H9 (cell line): ENCODE measurements at regions not wholly inside any gene's neighbourhood (a gene's known extent, or its start where the extent isn't known, plus 50 kb on each side); places are given as distances from the start of the nearest gene placed in this dataset.

Source experiments
- DNase-seq: peaks from one replicate; pipeline ENCODE4 v3.0.0-alpha.2; 2017
- H2AFZ ChIP-seq: one replicate; pipeline ENCODE4 v1.6.1; 2013; ENCODE audit warnings: mild to moderate bottlenecking, low read length, control low read depth, moderate library complexity
- H2AK5ac ChIP-seq: 2 replicates; pipeline ENCODE4 v1.6.1; 2013; ENCODE audit warnings: low read length, control low read depth, mixed read lengths; ENCODE audit not compliant: insufficient read length
- H2BK120ac ChIP-seq: one replicate; pipeline ENCODE4 v1.6.1; 2013; ENCODE audit warnings: low read depth, mild to moderate bottlenecking, low read length, control low read depth, inconsistent platforms; ENCODE audit not compliant: poor library complexity, severe bottlenecking
- H2BK12ac ChIP-seq: 2 replicates; pipeline ENCODE4 v1.6.1; 2013; ENCODE audit warnings: low read length, control low read depth, mixed read lengths, low read depth; ENCODE audit not compliant: insufficient read length
- H2BK15ac ChIP-seq: 2 replicates; pipeline ENCODE4 v1.6.1; 2013; ENCODE audit warnings: low read depth, low read length, control low read depth
- H2BK20ac ChIP-seq: one replicate; pipeline ENCODE4 v1.6.1; 2013; ENCODE audit warnings: low read depth, mild to moderate bottlenecking, low read length, control low read depth, inconsistent platforms; ENCODE audit not compliant: poor library complexity, severe bottlenecking
- H2BK5ac ChIP-seq: 2 replicates; pipeline ENCODE4 v1.6.1; 2013; ENCODE audit warnings: low read length, control low read depth, mixed read lengths; ENCODE audit not compliant: insufficient read length
- H3K14ac ChIP-seq: 2 replicates; pipeline ENCODE4 v1.6.1; 2013; ENCODE audit warnings: low read length, control low read depth; ENCODE audit not compliant: insufficient read depth
- H3K18ac ChIP-seq: 2 replicates; pipeline ENCODE4 v1.6.1; 2013; ENCODE audit warnings: low read depth, mild to moderate bottlenecking, mixed read lengths, low read length, control low read depth; ENCODE audit not compliant: insufficient read length
- H3K23ac ChIP-seq: 2 replicates; pipeline ENCODE4 v1.6.1; 2013; ENCODE audit warnings: low read length, control low read depth, mixed read lengths, low read depth; ENCODE audit not compliant: insufficient read length
- H3K23me2 ChIP-seq: 2 replicates; pipeline ENCODE4 v1.6.1; 2013; ENCODE audit warnings: low read depth, mild to moderate bottlenecking, mixed read lengths, low read length, control low read depth; ENCODE audit not compliant: insufficient read length, poor library complexity, severe bottlenecking
- H3K27ac ChIP-seq: 2 replicates; pipeline ENCODE4 v1.5.1; 2013; ENCODE audit warnings: low read length, control low read depth, mixed read lengths, low read depth; ENCODE audit not compliant: insufficient read length
- H3K27me3 ChIP-seq: 2 replicates; pipeline ENCODE4 v1.6.1; 2013; ENCODE audit warnings: low read length, control low read depth, inconsistent platforms; ENCODE audit not compliant: insufficient read depth
- H3K4ac ChIP-seq: 2 replicates; pipeline ENCODE4 v1.6.1; 2013; ENCODE audit warnings: low read depth, mild to moderate bottlenecking, control low read depth, inconsistent platforms, low read length, moderate library complexity
- H3K4me1 ChIP-seq: 2 replicates; pipeline ENCODE4 v1.6.1; 2013; ENCODE audit warnings: low read length, control low read depth, inconsistent platforms; ENCODE audit not compliant: insufficient read depth
- H3K4me2 ChIP-seq: 2 replicates; pipeline ENCODE4 v1.6.1; 2013; ENCODE audit warnings: low read length, control low read depth, mixed read lengths; ENCODE audit not compliant: insufficient read length, insufficient read depth
- H3K56ac ChIP-seq: 2 replicates; pipeline ENCODE4 v1.6.1; 2013; ENCODE audit warnings: low read depth, mild to moderate bottlenecking, mixed read lengths, low read length, control low read depth; ENCODE audit not compliant: insufficient read length
- H3K79me1 ChIP-seq: 2 replicates; pipeline ENCODE4 v1.6.1; 2013; ENCODE audit warnings: low read depth, mild to moderate bottlenecking, moderate library complexity, low read length, control low read depth, inconsistent platforms; ENCODE audit not compliant: insufficient read depth, poor library complexity, severe bottlenecking
- H3K79me2 ChIP-seq: 2 replicates; pipeline ENCODE4 v1.6.1; 2013; ENCODE audit warnings: low read length, control low read depth, inconsistent platforms; ENCODE audit not compliant: insufficient read depth
- H3K9ac ChIP-seq: 2 replicates; pipeline ENCODE4 v1.6.1; 2013; ENCODE audit warnings: low read length, control low read depth, mixed read lengths; ENCODE audit not compliant: insufficient read length; ENCODE audit errors: extremely low read depth
- H3K9me3 ChIP-seq: one replicate; pipeline ENCODE4 v1.6.1; 2013; ENCODE audit warnings: low read depth, low read length, inconsistent platforms; ENCODE audit not compliant: control insufficient read depth
- H3T11ph ChIP-seq: one replicate; pipeline ENCODE4 v1.6.1; 2013; ENCODE audit warnings: mild to moderate bottlenecking, low read length, control low read depth, inconsistent platforms
- H4K20me1 ChIP-seq: one replicate; pipeline ENCODE4 v1.6.1; 2013; ENCODE audit not compliant: control insufficient read depth, insufficient read length, insufficient read depth
- H4K5ac ChIP-seq: 2 replicates; pipeline ENCODE4 v1.6.1; 2013; ENCODE audit warnings: low read depth, mild to moderate bottlenecking, mixed read lengths, low read length, control low read depth; ENCODE audit not compliant: insufficient read length
- H4K8ac ChIP-seq: replicated peaks from 2 replicates; pipeline ENCODE4 v1.6.1; 2013; ENCODE audit warnings: low read length, control low read depth, mixed read lengths, low read depth; ENCODE audit not compliant: insufficient read length
- H4K91ac ChIP-seq: 2 replicates; pipeline ENCODE4 v1.6.1; 2013; ENCODE audit warnings: low read depth, mild to moderate bottlenecking, moderate library complexity, mixed read lengths, low read length, control low read depth; ENCODE audit not compliant: insufficient read length
- H3K27ac Mint-ChIP-seq, 3 experiments: 2 replicates in 2 of 3; 3 replicates in 1 of 3; pipeline ENCODE4 v1.8.0; 2020 to 2021; ENCODE audit warnings: mixed read lengths in 3 of 3, mild to moderate bottlenecking in 1 of 3, moderate library complexity in 1 of 3
- H3K27me3 Mint-ChIP-seq: 2 replicates; pipeline ENCODE4 v1.8.0; 2021; ENCODE audit warnings: low read depth, mild to moderate bottlenecking, moderate library complexity, mixed read lengths
- H3K36me3 Mint-ChIP-seq, 3 experiments: 2 replicates in 2 of 3; 3 replicates in 1 of 3; pipeline ENCODE4 v1.8.0; 2020 to 2021; ENCODE audit warnings: low read depth in 3 of 3, mixed read lengths in 3 of 3; ENCODE audit not compliant: insufficient read depth in 1 of 3
- H3K4me1 Mint-ChIP-seq, 2 experiments: 2 replicates each; pipeline ENCODE4 v1.8.0; 2020; ENCODE audit warnings: mixed read lengths in 2 of 2
- H3K4me3 Mint-ChIP-seq, 2 experiments: 2 replicates in 1 of 2; 3 replicates in 1 of 2; pipeline ENCODE4 v1.8.0; 2020 to 2021; ENCODE audit warnings: mild to moderate bottlenecking in 2 of 2, mixed read lengths in 2 of 2, moderate library complexity in 1 of 2
- H3K9me3 Mint-ChIP-seq, 2 experiments: 2 replicates in 1 of 2; 3 replicates in 1 of 2; pipeline ENCODE4 v1.8.0; 2020; ENCODE audit warnings: mild to moderate bottlenecking in 2 of 2, mixed read lengths in 2 of 2, moderate library complexity in 1 of 2
- CTCF ChIP-seq: fragments of 200-600 bp; sonication (generic); conservative IDR thresholded peaks from 3 replicates; pipeline ENCODE4 v1.8.0; 2021; ENCODE audit warnings: antibody characterized with exemption, mild to moderate bottlenecking
- WGBS: extraction: QIAGEN DNeasy Blood & Tissue Kit; methylation state at CpG from one replicate; pipeline ENCODE4 v1.1.7; 2013; ENCODE audit warnings: missing lambda C conversion rate, low lambda C conversion rate, mixed read lengths; ENCODE audit not compliant: insufficient read length; ENCODE audit errors: extremely low coverage; 5-methylcytosine and 5-hydroxymethylcytosine counted together

GRCh38 chr13:90070362-90070761, 1277.1 kb upstream of the MIR17HG start:
- Histone ChIP-seq H3K9me3 (no peaks in the 10 kb centered on the region), H3K56ac (no peak overlapping the region), H4K20me1 (no peaks in the 10 kb centered on the region), H3K23me2 (no peaks in the 10 kb centered on the region), H3K23ac (no peak overlapping the region), H4K91ac (no peak overlapping the region), H2BK120ac (no peak overlapping the region), H2BK15ac (no peak overlapping the region), H2AFZ (no peak overlapping the region), H3K27me3 (no peaks in the 10 kb centered on the region), H3K4ac (no peak overlapping the region), H3K14ac (no peak overlapping the region), H3K79me2 (no peaks in the 10 kb centered on the region), H3K9ac (no peak overlapping the region), H3K79me1 (no peaks in the 10 kb centered on the region), H4K8ac (no peak overlapping the region), H3K4me1 (no peaks in the 10 kb centered on the region), H3K27ac (no peak overlapping the region), H3K4me2 (no peak overlapping the region), H3K18ac (no peak overlapping the region), H4K5ac (no peak overlapping the region), H2AK5ac (no peak overlapping the region), H2BK12ac (no peak overlapping the region), H2BK5ac (no peak overlapping the region), H2BK20ac (no peak overlapping the region), H3T11ph (no peak overlapping the region)
- Mint-ChIP-seq H3K36me3 (no peaks in the 10 kb centered on the region), H3K27me3 (no peaks in the 10 kb centered on the region), H3K4me3 (no peak overlapping the region), H3K9me3 (no peaks in the 10 kb centered on the region), H3K27ac (no peak overlapping the region), H3K4me1 (no peaks in the 10 kb centered on the region)
- WGBS, result no CpG with 5 or more reads among the region's 1 CpG
- TF ChIP-seq CTCF, result no peak
- no peak for DNase-seq
